Transverse colon (tissue), 4 donors: ENCODE measurements at regions not wholly inside any gene's neighbourhood (a gene's known extent, or its start where the extent isn't known, plus 50 kb on each side); places are given as distances from the start of the nearest gene placed in this dataset.

Experiments used
- DNase-seq: peaks from one replicate; pipeline ENCODE4 v3.0.0-alpha.2; 2019
- H3K27ac ChIP-seq, 4 donors: fragments of 200-600 bp; sonication (generic); 2 replicates each; pipeline ENCODE4 v1.5.1; 2016 to 2018; ENCODE audit warnings: inconsistent platforms in 4 of 4
- H3K27me3 ChIP-seq: fragments of 200-600 bp; sonication (generic); 2 replicates; pipeline ENCODE4 v1.5.1; 2017; ENCODE audit warnings: inconsistent platforms
- H3K36me3 ChIP-seq, 4 donors: fragments of 200-600 bp; sonication (generic); 2 replicates each; pipeline ENCODE4 v1.5.1; 2017 to 2019; ENCODE audit warnings: inconsistent platforms in 4 of 4
- H3K4me1 ChIP-seq, 4 donors: fragments of 200-600 bp; sonication (generic); 2 replicates each; pipeline ENCODE4 v1.5.1; 2017 to 2020; ENCODE audit warnings: inconsistent platforms in 4 of 4
- H3K4me3 ChIP-seq, 4 donors: fragments of 200-600 bp; sonication (generic); 1 replicate in 1 of 4; 2 replicates in 3 of 4; pipeline versions ENCODE4 v1.5.1 to v1.6.1; 2017 to 2019; ENCODE audit warnings: inconsistent platforms in 4 of 4
- H3K9me3 ChIP-seq, 2 donors: fragments of 200-600 bp; sonication (generic); 2 replicates each; pipeline ENCODE4 v1.5.1; 2017 to 2019; ENCODE audit warnings: inconsistent platforms in 2 of 2
- CTCF ChIP-seq, 5 experiments: fragments of 200-600 bp in 3 of 5; fragments of 450-650 bp in 2 of 5; sonication (generic) in 3 of 5; IDR thresholded peaks; 1 replicate in 2 of 5; 2 replicates in 3 of 5; pipeline ENCODE4 v1.5.1; 2016 to 2017; ENCODE audit warnings: antibody characterized with exemption in 5 of 5, inconsistent platforms in 3 of 5, mild to moderate bottlenecking in 2 of 5, moderate library complexity in 1 of 5
- EP300 ChIP-seq: sonication (generic); formaldehyde crosslinking; IDR thresholded peaks from one replicate; pipeline ENCODE4 v1.6.1; 2017; ENCODE audit warnings: antibody characterized with exemption, low read depth
- POLR2A ChIP-seq: fragments of 450-650 bp; IDR thresholded peaks from one replicate; pipeline ENCODE4 v1.6.1; 2016; ENCODE audit warnings: antibody characterized with exemption, mild to moderate bottlenecking, moderate library complexity
- POLR2AphosphoS5 ChIP-seq, 3 donors: sonication (generic); formaldehyde crosslinking; IDR thresholded peaks; one replicate each; pipeline ENCODE4 v1.6.1; 2016; ENCODE audit warnings: antibody characterized with exemption in 3 of 3
- WGBS, 2 donors: methylation state at CpG; one replicate each; pipeline ENCODE4 v1.1.5; 2018; ENCODE audit warnings: low coverage in 1 of 2; 5-methylcytosine and 5-hydroxymethylcytosine counted together
- in situ Hi-C, 4 donors: fragments of 200-750 bp; cut with MboI; loops; one replicate each; pipeline versions ENCODE4 v1.15.0 to v1.15.1; 2017; ENCODE audit warnings: low sequenced_read_pairs in 3 of 4, low pct_ligation_motif_present in 1 of 4, low pct_unique_long_range_greater_than_20kb in 1 of 4
- intact Hi-C: fragments of 100-400 bp; cut with DNase I; formaldehyde crosslinking; loops from one replicate; pipeline ENCODE4 v1.15.1; 2023; ENCODE audit warnings: low total_unique reads

DNA sequence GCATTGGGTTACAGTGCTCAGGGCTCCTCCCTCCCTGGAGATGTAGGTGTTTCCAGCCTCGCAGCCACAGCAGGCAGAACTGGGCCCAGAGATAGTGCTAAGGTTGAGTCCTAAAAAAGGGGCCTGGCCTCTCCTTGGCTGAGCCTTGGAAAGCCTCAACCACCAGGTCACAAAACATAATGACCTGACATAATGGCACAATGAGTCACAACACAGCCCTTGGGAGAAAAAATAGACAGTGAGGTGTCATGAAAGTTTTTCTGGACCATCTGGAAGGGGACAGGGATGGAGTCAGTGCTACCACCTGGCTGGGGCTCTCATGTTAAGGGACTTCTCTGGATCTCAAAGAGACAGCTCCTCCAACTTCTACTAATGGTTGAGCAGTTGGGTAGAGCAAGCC is 92.4 kb upstream of the LCLAT1 start:
- in situ Hi-C loops (no loop called here), intact Hi-C loops (no loop called here)
- H3K27ac ChIP-seq, result no peak overlapping the region
- no peak for TF ChIP-seq EP300
- TF ChIP-seq CTCF (IDR thresholded peaks at IDR 0.05), result no peak
- TF ChIP-seq POLR2A, result no peak
- no peak for TF ChIP-seq POLR2AphosphoS5 (IDR thresholded peaks at IDR 0.05)
- WGBS, 2 donors, result 100% methylated on average over 1 of the region's 1 CpG; no CpG with 5 or more reads in 1 of the 2 donors
- no peaks in the 10 kb centered on the region for H3K36me3 ChIP-seq
- peaks cover 0 to 6% (median 2%) of the 10 kb centered on the region in 4 donors for H3K4me1 ChIP-seq
- H3K4me3 ChIP-seq, result no peak overlapping the region
- no peaks in the 10 kb centered on the region for H3K27me3 ChIP-seq
- no peak for DNase-seq
- no peaks in the 10 kb centered on the region for H3K9me3 ChIP-seq

GRCh38 chr2:30355306-30355705 is 91.7 kb upstream of the LCLAT1 start:
- Histone ChIP-seq H3K27me3 (no peaks in the 10 kb centered on the region), H3K27ac (no peak overlapping the region), H3K4me1 (peaks cover 0 to 13% (median 2%) of the 10 kb centered on the region in 4 donors), H3K4me3 (no peak overlapping the region), H3K36me3 (no peaks in the 10 kb centered on the region), H3K9me3 (no peaks in the 10 kb centered on the region)
- DNase-seq, result no peak
- intact Hi-C loops (no loop called here), in situ Hi-C loops (no loop called here)
- WGBS, 2 donors, result 98 to 100% methylated on average over 2 to 3 of the region's 3 CpGs
- TF ChIP-seq POLR2A (no peak), CTCF (IDR thresholded peaks at IDR 0.05) (no peak), POLR2AphosphoS5 (IDR thresholded peaks at IDR 0.05) (no peak), EP300 (no peak)

DNA sequence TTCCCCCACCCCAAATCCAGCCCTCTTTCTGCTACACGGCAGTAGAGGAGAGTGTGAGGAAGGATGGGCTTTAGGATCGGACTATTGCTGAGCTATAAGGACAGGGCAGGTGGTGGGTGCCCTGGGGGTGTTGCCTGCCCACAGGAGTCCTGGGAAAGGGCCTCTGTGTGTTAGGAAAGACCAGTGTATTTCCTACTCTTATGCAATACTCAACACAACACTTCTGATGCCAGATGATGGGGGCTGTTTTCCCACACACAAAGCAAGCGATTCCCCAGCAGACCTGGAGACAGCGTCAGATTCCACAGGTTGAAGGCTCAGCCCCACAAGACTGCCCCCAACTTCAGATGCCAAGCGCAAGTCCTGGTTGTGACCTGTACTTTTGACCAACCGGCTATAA is 91.0 kb upstream of the LCLAT1 start:
- no peaks in the 10 kb centered on the region for H3K36me3 ChIP-seq
- intact Hi-C loops (no loop called here), in situ Hi-C loops (no loop called here)
- TF ChIP-seq CTCF (IDR thresholded peaks at IDR 0.05), result no peak
- no peak for TF ChIP-seq EP300
- no peak for TF ChIP-seq POLR2AphosphoS5 (IDR thresholded peaks at IDR 0.05)
- TF ChIP-seq POLR2A, result no peak
- H3K4me3 ChIP-seq, result no peak overlapping the region
- no peaks in the 10 kb centered on the region for H3K27me3 ChIP-seq
- H3K9me3 ChIP-seq, result no peaks in the 10 kb centered on the region
- 83 to 95% methylated on average over 2 to 6 of the region's 6 CpGs for WGBS, 2 donors
- H3K27ac ChIP-seq, result no peak overlapping the region
- DNase-seq, result no peak
- peaks cover 0 to 13% (median 2%) of the 10 kb centered on the region in 4 donors for H3K4me1 ChIP-seq

DNA sequence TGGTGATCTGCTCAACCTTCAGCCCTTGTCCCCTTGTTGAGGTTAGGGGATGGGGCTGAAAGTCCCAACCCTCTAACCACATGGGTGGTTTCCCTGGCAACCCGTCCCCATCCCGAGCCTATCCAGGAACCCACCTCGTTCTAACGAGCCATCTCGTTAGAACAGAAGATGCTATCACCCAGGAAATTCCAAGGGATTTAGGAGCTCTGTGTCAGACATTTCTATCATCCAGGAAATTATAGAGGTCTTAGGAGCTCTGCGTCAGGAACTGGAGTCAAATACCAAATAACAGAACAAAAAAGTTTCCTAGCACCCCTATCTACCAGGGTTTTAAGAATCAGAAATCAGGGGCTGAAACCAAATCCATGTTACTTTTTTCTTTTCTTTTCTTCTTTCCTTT is 90.3 kb upstream of the LCLAT1 start:
- in situ Hi-C loops, result no loop called here
- no peaks in the 10 kb centered on the region for H3K9me3 ChIP-seq

More for the DNA sequence above, 90.3 kb upstream of the LCLAT1 start:
- Histone ChIP-seq H3K4me3 (no peak overlapping the region), H3K27ac (no peak overlapping the region), H3K27me3 (no peaks in the 10 kb centered on the region), H3K36me3 (no peaks in the 10 kb centered on the region), H3K4me1 (peaks cover 0 to 13% (median 2%) of the 10 kb centered on the region in 4 donors)
- TF ChIP-seq CTCF (IDR thresholded peaks at IDR 0.05) (no peak), POLR2A (no peak), POLR2AphosphoS5 (IDR thresholded peaks at IDR 0.05) (no peak), EP300 (no peak)
- no peak for DNase-seq
- intact Hi-C loops, result no loop called here
- 85 to 100% methylated on average over 1 to 6 of the region's 6 CpGs for WGBS, 2 donors
